ENCODE measurements at regions not wholly inside any gene's neighbourhood (a gene's known extent, or its start where the extent isn't known, plus 50 kb on each side); places are given as distances from the start of the nearest gene placed in this dataset.

DNA sequence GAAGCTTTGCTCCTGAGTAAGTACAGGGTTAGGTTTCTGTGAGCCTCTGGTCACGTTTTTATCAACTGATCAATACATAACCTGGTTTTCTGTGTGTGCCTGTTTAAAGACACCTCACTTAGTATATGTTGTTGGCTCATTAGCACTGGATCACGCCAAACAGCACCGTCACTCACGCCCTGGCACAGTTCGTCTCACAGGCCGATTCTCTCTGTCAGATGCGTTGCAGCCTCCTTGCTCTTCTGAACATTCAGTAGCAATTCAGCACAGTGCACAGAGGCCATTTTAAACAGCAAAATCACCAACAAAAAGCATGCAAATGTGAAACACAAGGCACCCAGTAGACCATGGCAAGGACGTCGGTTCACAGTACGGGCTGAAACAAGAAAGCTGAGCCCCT lies 288.5 kb downstream of the IRS2 start:
- Histone ChIP-seq H3K4me3 (no peak overlapping the region), H3K27me3 (no peaks in the 10 kb centered on the region), H3K27ac (no peak overlapping the region), H4K20me1 (no peaks in the 10 kb centered on the region), H3K9me3 (replicated peaks in 1 of 11) (peaks cover 0 to 8% (median 6%) of the 10 kb centered on the region in 11 experiments; a peak in 5 of 22 replicates), H3K4me1 (no peaks in the 10 kb centered on the region), H3K4me2 (no peak overlapping the region), H3K36me3 (no peaks in the 10 kb centered on the region; a peak in 1 of 22 replicates), H3K9ac (no peak overlapping the region)
- no peak for TF ChIP-seq Cebpa-rat (IDR thresholded peaks at IDR 0.05)

DNA sequence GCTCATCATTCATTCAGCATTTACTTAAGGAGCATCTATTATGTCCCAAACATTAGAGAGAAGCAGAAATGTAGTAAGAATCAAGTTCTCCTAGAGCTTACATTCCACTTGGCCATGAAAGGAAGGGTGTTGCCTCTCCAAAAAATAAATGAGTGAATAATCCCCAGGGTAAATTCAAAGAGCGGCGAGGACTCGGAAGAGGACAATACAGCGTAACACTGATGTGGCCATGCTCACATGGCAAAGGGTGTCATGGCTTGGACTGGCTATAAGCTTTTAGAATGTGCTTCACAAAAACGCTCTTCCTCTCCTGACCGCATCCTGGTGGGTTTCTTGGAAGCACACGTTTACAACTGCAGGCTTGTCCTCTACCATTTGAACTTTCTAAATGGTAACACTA lies 290.2 kb downstream of the IRS2 start:
- no peaks in the 10 kb centered on the region for H4K20me1 ChIP-seq
- no peak overlapping the region for H3K4me3 ChIP-seq
- no peak overlapping the region for H3K9ac ChIP-seq
- no peaks in the 10 kb centered on the region for H3K27me3 ChIP-seq
- H3K4me1 ChIP-seq: no peaks in the 10 kb centered on the region
- H3K27ac ChIP-seq: no peak overlapping the region
- no peaks in the 10 kb centered on the region; a peak in 1 of 22 replicates for H3K36me3 ChIP-seq
- no peak overlapping the region for H3K4me2 ChIP-seq
- no peaks in the 10 kb centered on the region; a peak in 1 of 22 replicates for H3K9me3 ChIP-seq (replicated peaks in 1 of 11)
- TF ChIP-seq Cebpa-rat (IDR thresholded peaks at IDR 0.05): no peak

DNA sequence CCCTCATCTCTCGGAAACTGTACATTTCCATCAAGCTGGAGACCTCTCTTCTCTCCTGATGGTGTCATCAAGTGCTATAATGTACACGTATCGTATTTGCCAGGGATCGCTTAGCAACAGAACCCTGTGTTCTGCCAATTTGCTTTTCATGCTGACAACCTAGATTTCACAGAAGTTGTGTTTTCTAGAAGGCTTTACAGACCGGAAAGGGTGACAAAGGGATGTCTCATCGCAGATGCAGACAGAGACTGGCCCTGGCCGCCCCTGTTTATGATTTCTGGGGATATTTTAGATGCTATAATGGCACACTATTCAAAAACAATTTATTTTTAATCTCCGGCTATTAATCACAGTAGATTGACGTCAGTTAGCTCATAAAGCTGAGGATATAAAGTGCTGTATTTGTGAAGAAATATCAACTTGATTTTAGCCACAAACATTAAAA lies 291.4 kb downstream of the IRS2 start:
- H3K4me1 ChIP-seq: no peaks in the 10 kb centered on the region
- no peak overlapping the region for H3K4me3 ChIP-seq
- H3K27ac ChIP-seq: no peak overlapping the region
- H4K20me1 ChIP-seq: no peaks in the 10 kb centered on the region
- peaks cover 0 to 2% (median under 1%) of the 10 kb centered on the region in 11 experiments; a peak in 7 of 22 replicates for H3K9me3 ChIP-seq (replicated peaks in 1 of 11)
- no peak for TF ChIP-seq Cebpa-rat (IDR thresholded peaks at IDR 0.05)
- no peaks in the 10 kb centered on the region for H3K27me3 ChIP-seq
- no peaks in the 10 kb centered on the region; a peak in 2 of 22 replicates for H3K36me3 ChIP-seq
- H3K9ac ChIP-seq: no peak overlapping the region
- H3K4me2 ChIP-seq: no peak overlapping the region

DNA sequence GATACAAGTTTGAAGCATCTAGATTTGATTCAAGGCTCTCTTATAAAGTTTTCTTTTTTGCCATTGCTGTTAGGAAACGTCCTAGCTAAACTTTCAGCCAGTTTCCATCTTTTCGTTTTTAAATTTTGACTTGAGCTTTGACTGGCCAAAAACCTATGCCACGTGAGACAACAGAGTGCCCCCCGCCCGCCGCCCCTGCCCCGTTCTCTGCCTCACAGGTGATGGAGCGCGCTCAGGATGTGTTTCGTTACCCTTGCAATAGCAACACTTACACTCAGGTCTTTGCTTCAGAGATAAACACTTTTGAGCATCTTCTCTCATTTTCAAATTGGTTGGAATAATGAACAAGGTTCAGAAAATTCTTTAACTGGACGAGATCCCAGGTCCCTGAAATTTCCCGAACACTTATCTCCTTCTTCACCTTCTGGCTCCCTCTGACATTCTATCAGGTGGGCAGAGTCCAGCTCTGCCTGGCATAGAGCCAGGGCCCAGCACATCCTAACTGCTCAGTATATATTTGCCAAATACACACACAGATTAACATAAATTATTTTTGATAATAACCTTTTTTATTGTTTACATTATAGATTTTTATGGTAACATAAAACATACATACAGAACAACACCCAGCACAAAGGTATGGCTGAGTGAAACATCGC lies 301.1 kb downstream of the IRS2 start:
- H3K4me3 ChIP-seq: no peak overlapping the region
- H3K4me2 ChIP-seq: no peak overlapping the region
- H3K36me3 ChIP-seq: peaks cover 0 to 4% (median 0%) of the 10 kb centered on the region in 11 experiments; a peak in 1 of 22 replicates
- TF ChIP-seq Cebpa-rat (IDR thresholded peaks at IDR 0.05): no peak
- H3K27ac ChIP-seq: no peak overlapping the region
- peaks cover 18 to 31% (median 26%) of the 10 kb centered on the region in 11 experiments for H3K9me3 ChIP-seq (replicated peaks in 1 of 11)
- H3K9ac ChIP-seq: no peak overlapping the region
- no peaks in the 10 kb centered on the region for H4K20me1 ChIP-seq
- H3K4me1 ChIP-seq: peaks cover 0 to 6% (median 0%) of the 10 kb centered on the region in 10 experiments; a peak in 4 of 20 replicates
- no peaks in the 10 kb centered on the region for H3K27me3 ChIP-seq

DNA sequence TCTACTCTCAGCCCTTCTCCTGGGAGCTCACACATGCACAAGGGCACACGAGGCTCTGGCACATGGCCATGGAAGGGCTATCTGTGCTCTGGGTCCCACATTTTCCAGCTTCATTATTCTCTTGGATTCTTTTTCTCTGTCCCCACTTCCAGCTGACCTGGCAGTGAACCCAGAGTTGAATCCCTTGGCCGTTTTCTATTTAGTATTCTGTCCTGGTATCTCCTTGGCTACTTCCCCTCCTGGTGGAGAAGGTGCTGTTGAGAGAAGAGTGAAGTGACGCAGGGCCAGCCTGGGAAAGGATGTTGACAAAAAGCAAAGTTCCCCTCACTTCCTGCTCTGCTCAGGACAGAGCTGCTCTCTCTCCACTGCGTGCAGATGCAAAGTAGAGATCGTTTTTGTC lies 303.1 kb downstream of the IRS2 start:
- H3K4me3 ChIP-seq: no peak overlapping the region
- 0 out of 22 replicates have a peak, but pooled peaks cover 0 to 4% (median 0%) of the 10 kb centered on the region in 11 experiments for H3K36me3 ChIP-seq
- H3K27me3 ChIP-seq: no peaks in the 10 kb centered on the region
- no peaks in the 10 kb centered on the region for H4K20me1 ChIP-seq
- H3K9me3 ChIP-seq (replicated peaks in 1 of 11): peaks cover under 1 to 15% (median 8%) of the 10 kb centered on the region in 11 experiments; a peak in 13 of 22 replicates
- H3K4me2 ChIP-seq: no peak overlapping the region
- H3K4me1 ChIP-seq: peaks cover 0 to 6% (median 0%) of the 10 kb centered on the region in 10 experiments; a peak in 4 of 20 replicates
- no peak for TF ChIP-seq Cebpa-rat (IDR thresholded peaks at IDR 0.05)
- H3K27ac ChIP-seq: no peak overlapping the region
- no peak overlapping the region for H3K9ac ChIP-seq

DNA sequence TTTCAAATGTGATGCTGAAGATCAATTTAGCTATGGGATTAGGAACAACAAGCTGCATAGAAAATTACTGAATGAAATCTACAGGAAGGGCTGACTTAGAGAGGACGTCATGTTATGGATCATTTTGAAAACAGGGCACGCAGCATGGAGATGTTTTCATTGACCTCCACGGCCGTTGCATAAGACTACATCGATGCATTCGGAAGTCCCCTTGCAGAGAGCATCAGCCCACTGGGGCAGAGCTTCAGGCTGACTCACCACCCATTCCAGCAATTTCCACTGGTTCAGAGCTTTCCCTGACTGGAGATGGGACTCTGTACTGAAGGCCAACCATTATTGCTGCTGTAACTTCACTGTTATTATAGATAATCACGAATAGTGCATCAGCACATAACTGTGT lies 305.3 kb downstream of the IRS2 start:
- no peak for TF ChIP-seq Cebpa-rat (IDR thresholded peaks at IDR 0.05)
- Histone ChIP-seq H3K4me2 (no peak overlapping the region), H3K4me3 (no peak overlapping the region), H3K9me3 (replicated peaks in 1 of 11) (peaks cover 0 to 14% (median 6%) of the 10 kb centered on the region in 11 experiments; a peak in 8 of 22 replicates), H3K4me1 (peaks cover 0 to 6% (median 0%) of the 10 kb centered on the region in 10 experiments; a peak in 4 of 20 replicates), H3K27ac (no peak overlapping the region), H3K27me3 (no peaks in the 10 kb centered on the region), H3K36me3 (0 out of 22 replicates have a peak, but pooled peaks cover 0 to 4% (median 0%) of the 10 kb centered on the region in 11 experiments), H3K9ac (no peak overlapping the region), H4K20me1 (no peaks in the 10 kb centered on the region)

DNA sequence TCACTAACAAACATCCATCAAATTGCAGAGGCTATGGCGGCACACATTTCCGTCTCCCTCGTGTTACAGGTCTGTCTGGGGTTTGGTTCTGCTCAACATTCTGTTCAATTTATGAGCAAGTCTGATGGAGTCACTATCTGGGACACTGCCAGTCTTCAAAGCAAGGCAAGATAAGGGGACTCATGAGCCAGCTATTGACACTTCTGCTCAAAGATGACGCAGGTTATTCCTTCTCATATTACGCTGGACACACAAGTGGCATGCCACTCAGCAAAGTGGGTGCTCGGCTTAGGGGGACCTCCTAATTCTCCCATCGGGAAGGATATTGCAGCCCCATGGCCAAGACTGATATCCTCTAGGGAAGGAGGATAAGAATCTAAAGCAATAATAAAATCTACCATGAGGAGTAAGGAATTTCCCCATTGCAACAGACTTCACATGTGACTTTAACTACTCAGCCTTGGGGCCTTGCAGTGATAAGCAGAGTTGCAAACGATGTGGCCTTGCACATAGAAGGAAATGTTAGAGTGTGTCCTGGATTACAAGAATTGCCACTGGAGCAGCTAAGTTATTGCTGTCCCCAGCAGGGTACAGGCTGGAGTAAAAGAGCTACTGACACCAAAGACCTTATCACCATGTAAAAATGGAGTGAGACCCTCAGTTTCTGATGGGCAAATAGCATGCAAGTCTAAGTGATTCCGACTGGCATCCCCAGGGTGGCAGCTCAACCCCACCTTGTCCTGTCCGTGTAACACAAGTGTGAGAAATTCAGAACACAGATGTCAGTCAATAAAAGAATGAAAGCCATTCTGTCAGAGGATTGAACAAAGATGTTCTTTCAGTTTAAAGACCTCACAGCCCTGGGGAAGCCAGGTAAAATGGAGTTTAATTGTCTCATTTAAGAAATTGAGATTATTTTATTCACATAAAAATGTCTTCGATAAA lies 306.1 kb downstream of the IRS2 start:
- peaks cover 0 to 6% (median 0%) of the 10 kb centered on the region in 10 experiments; a peak in 1 of 20 replicates for H3K4me1 ChIP-seq
- no peak for TF ChIP-seq Cebpa-rat (IDR thresholded peaks at IDR 0.05)
- no peaks in the 10 kb centered on the region for H4K20me1 ChIP-seq
- 0 out of 22 replicates have a peak, but pooled peaks cover 0 to 4% (median 0%) of the 10 kb centered on the region in 11 experiments for H3K36me3 ChIP-seq
- H3K27me3 ChIP-seq: no peaks in the 10 kb centered on the region
- H3K4me3 ChIP-seq: no peak overlapping the region
- H3K9me3 ChIP-seq (replicated peaks in 1 of 11): peaks cover 0 to 14% (median 6%) of the 10 kb centered on the region in 11 experiments; a peak in 8 of 22 replicates
- H3K27ac ChIP-seq: no peak overlapping the region
- H3K4me2 ChIP-seq: no peak overlapping the region
- no peak overlapping the region for H3K9ac ChIP-seq

DNA sequence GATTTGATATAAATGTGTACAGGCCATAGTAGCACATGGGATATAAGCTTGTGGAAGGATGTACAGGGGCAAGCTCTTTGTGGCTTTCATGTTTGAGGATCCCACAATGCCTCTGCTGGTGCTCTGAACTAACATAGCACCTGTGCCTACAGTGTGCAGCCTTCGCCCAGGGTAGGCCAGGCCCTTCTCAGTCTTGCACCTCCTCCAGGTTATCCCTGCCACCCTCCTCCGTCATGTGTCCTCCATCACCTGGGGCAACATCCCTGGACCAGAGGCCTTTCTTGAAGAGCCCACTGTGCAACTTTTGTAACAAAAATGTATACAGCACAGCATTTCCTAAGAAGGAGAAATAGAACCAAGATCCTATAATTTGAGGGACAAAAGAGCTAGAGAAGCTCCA lies 306.8 kb downstream of the IRS2 start:
- H3K9ac ChIP-seq: no peak overlapping the region
- H4K20me1 ChIP-seq: no peaks in the 10 kb centered on the region
- no peak overlapping the region for H3K27ac ChIP-seq
- no peak overlapping the region for H3K4me3 ChIP-seq
- peaks cover 0 to 14% (median 6%) of the 10 kb centered on the region in 11 experiments; a peak in 8 of 22 replicates for H3K9me3 ChIP-seq (replicated peaks in 1 of 11)
- H3K4me1 ChIP-seq: peaks cover 0 to 6% (median 0%) of the 10 kb centered on the region in 10 experiments; a peak in 1 of 20 replicates
- TF ChIP-seq Cebpa-rat (IDR thresholded peaks at IDR 0.05): no peak
- no peak overlapping the region for H3K4me2 ChIP-seq
- 0 out of 22 replicates have a peak, but pooled peaks cover 0 to 4% (median 0%) of the 10 kb centered on the region in 11 experiments for H3K36me3 ChIP-seq
- H3K27me3 ChIP-seq: no peaks in the 10 kb centered on the region

DNA sequence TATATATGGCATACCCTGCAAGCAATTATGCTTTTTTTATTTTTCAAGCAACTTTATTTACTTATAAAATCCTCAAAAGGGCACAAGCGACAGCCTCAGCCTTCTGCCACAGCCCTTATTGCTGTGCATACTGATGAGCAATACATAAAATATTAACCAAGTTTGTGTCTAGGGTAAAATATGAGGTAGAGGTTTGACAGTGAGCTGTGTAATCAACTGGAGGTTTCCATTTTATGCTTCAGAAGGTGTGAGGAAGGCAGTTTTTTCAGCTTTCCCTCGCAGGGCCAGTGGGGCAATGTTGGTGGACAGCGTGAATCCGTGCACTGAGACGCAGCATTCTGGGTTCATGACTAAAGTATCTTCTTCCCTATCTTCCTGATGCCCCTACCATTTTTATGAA lies 310.4 kb downstream of the IRS2 start:
- H3K4me2 ChIP-seq: no peak overlapping the region

More for the DNA sequence above, 310.4 kb downstream of the IRS2 start:
- Histone ChIP-seq H3K4me3 (no peak overlapping the region), H3K9me3 (replicated peaks in 1 of 11) (peaks cover 0 to 6% (median 0%) of the 10 kb centered on the region in 11 experiments; a peak in 1 of 22 replicates), H4K20me1 (no peaks in the 10 kb centered on the region), H3K4me1 (no peaks in the 10 kb centered on the region), H3K9ac (no peak overlapping the region), H3K36me3 (no peaks in the 10 kb centered on the region), H3K27ac (no peak overlapping the region), H3K27me3 (no peaks in the 10 kb centered on the region)
- TF ChIP-seq Cebpa-rat (IDR thresholded peaks at IDR 0.05): no peak

Data from BLaER1 treated with 17β-estradiol and CSF1 and Interleukin-3, amounts not matched to agents 10 nM and 100 nM (cell line).